ENCODE measurements at regions not wholly inside any gene's neighbourhood (a gene's known extent, or its start where the extent isn't known, plus 50 kb on each side); places are given as distances from the start of the nearest gene placed in this dataset.

GRCh38 chr15:69798481-69799250, 299.1 kb downstream of the TLE3 start:
- no peaks in the 10 kb centered on the region for H3K9me3 ChIP-seq (ENCODE audit: control insufficient read depth, insufficient read depth, low read length)
- H3K4me3 ChIP-seq (ENCODE audit: low read depth, low read length): no peak overlapping the region
- TF ChIP-seq CTCF (IDR thresholded peaks at IDR 0.05; ENCODE audit: low read depth, low read length): no peak
- DNase-seq (ENCODE audit: low read depth, low spot score): no peak
- H3K27ac ChIP-seq (ENCODE audit: low read depth, low read length): no peak overlapping the region
- ChIA-PET POLR2A (no interaction called here), CTCF (no interaction called here)
- peaks cover 3% of the 10 kb centered on the region for H3K27me3 ChIP-seq (ENCODE audit: control insufficient read depth, insufficient read depth, low read length)

- CTCF ChIA-PET: no interaction called here
- peaks cover 5% of the 10 kb centered on the region for H3K27me3 ChIP-seq (ENCODE audit: control insufficient read depth, insufficient read depth, low read length)
- no peak for DNase-seq (ENCODE audit: low read depth, low spot score)
- no peak overlapping the region for H3K4me3 ChIP-seq (ENCODE audit: low read depth, low read length)
- POLR2A ChIA-PET: no interaction called here
- H3K27ac ChIP-seq (ENCODE audit: low read depth, low read length): no peak overlapping the region
- no peaks in the 10 kb centered on the region for H3K9me3 ChIP-seq (ENCODE audit: control insufficient read depth, insufficient read depth, low read length)
- TF ChIP-seq CTCF (IDR thresholded peaks at IDR 0.05; ENCODE audit: low read depth, low read length): no peak
Measured at GRCh38 chr15:69801144-69801543, 296.6 kb downstream of the TLE3 start.

- CTCF ChIA-PET: no interaction called here
- H3K27me3 ChIP-seq (ENCODE audit: control insufficient read depth, insufficient read depth, low read length): peaks cover 8% of the 10 kb centered on the region
Measured at GRCh38 chr15:69802432-69802831, 295.3 kb downstream of the TLE3 start.

GRCh38 chr15:69804786-69805185, 292.9 kb downstream of the TLE3 start:
- no peaks in the 10 kb centered on the region; the same call in 1 of the 2 replicates for H3K9me3 ChIP-seq (ENCODE audit: control insufficient read depth, insufficient read depth, low read length)
- TF ChIP-seq CTCF (IDR thresholded peaks at IDR 0.05; ENCODE audit: low read depth, low read length): no peak
- ChIA-PET POLR2A (no interaction called here), CTCF (no interaction called here)
- H3K4me3 ChIP-seq (ENCODE audit: low read depth, low read length): no peak overlapping the region
- no peak overlapping the region for H3K27ac ChIP-seq (ENCODE audit: low read depth, low read length)
- peaks cover 17% of the 10 kb centered on the region for H3K27me3 ChIP-seq (ENCODE audit: control insufficient read depth, insufficient read depth, low read length)
- no peak for DNase-seq (ENCODE audit: low read depth, low spot score)

More at GRCh38 chr15:69802432-69802831, 295.3 kb downstream of the TLE3 start:
- Histone ChIP-seq H3K4me3 (ENCODE audit: low read depth, low read length) (no peak overlapping the region), H3K9me3 (ENCODE audit: control insufficient read depth, insufficient read depth, low read length) (no peaks in the 10 kb centered on the region; the same call in 1 of the 2 replicates), H3K27ac (ENCODE audit: low read depth, low read length) (no peak overlapping the region)
- POLR2A ChIA-PET: no interaction called here
- DNase-seq (ENCODE audit: low read depth, low spot score): no peak
- no peak for TF ChIP-seq CTCF (IDR thresholded peaks at IDR 0.05; ENCODE audit: low read depth, low read length)

GRCh38 chr15:69805248-69805953, 292.3 kb downstream of the TLE3 start:
- H3K27me3 ChIP-seq (ENCODE audit: control insufficient read depth, insufficient read depth, low read length): peaks cover 19% of the 10 kb centered on the region
- no peak for TF ChIP-seq CTCF (IDR thresholded peaks at IDR 0.05; ENCODE audit: low read depth, low read length)
- CTCF ChIA-PET: no interaction called here
- POLR2A ChIA-PET: no interaction called here
- no peak overlapping the region for H3K4me3 ChIP-seq (ENCODE audit: low read depth, low read length)
- H3K9me3 ChIP-seq (ENCODE audit: control insufficient read depth, insufficient read depth, low read length): no peaks in the 10 kb centered on the region; the same call in 1 of the 2 replicates
- DNase-seq (ENCODE audit: low read depth, low spot score): no peak
- H3K27ac ChIP-seq (ENCODE audit: low read depth, low read length): no peak overlapping the region

Measured in AG04450 (cell line).